LNCaP clone FGC (cell line): ENCODE measurements at regions not wholly inside any gene's neighbourhood (a gene's known extent, or its start where the extent isn't known, plus 50 kb on each side); places are given as distances from the start of the nearest gene placed in this dataset.

Experiments
- DNase-seq: peaks from one replicate; pipeline ENCODE4 v3.0.0-alpha.2; 2011; ENCODE audit warnings: low read depth
- H3K4me3 ChIP-seq: 2 replicates; pipeline ENCODE4 v1.5.1; 2011; ENCODE audit warnings: mild to moderate bottlenecking, low read depth, low read length, control low read depth
- TF ChIP-seq, protein P1 (sequence below): IDR thresholded peaks from 2 replicates; pipeline ENCODE4 v1.5.1; 2012; ENCODE audit warnings: mild to moderate bottlenecking; ENCODE audit not compliant: control insufficient read depth, insufficient read depth; ENCODE audit errors: extremely low read depth

DNA sequence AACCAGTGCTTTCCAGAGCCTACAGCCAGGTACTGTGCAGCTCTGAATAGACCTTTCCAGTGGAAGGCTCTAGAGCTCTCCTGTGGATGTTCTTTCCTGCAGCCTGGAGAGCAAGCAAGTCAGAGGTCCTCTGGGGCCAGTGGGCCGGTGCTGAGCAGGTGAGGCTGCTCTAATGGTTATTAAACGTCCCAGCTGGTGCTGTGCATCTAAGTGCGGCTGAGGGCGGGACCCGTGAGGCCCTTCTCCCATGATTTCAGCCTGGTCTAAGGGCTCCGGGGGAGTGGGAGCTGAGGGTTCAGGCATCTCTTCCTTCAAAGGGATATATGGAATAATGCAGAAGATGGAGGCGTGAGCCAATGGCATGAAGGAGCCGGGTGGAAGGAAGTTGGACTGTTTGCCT is 83.7 kb upstream of the SDK2 start:
- TF ChIP-seq, protein P1, sequence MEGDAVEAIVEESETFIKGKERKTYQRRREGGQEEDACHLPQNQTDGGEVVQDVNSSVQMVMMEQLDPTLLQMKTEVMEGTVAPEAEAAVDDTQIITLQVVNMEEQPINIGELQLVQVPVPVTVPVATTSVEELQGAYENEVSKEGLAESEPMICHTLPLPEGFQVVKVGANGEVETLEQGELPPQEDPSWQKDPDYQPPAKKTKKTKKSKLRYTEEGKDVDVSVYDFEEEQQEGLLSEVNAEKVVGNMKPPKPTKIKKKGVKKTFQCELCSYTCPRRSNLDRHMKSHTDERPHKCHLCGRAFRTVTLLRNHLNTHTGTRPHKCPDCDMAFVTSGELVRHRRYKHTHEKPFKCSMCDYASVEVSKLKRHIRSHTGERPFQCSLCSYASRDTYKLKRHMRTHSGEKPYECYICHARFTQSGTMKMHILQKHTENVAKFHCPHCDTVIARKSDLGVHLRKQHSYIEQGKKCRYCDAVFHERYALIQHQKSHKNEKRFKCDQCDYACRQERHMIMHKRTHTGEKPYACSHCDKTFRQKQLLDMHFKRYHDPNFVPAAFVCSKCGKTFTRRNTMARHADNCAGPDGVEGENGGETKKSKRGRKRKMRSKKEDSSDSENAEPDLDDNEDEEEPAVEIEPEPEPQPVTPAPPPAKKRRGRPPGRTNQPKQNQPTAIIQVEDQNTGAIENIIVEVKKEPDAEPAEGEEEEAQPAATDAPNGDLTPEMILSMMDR, result no peak
- DNase-seq, result no peak
- H3K4me3 ChIP-seq, result no peak overlapping the region

DNA sequence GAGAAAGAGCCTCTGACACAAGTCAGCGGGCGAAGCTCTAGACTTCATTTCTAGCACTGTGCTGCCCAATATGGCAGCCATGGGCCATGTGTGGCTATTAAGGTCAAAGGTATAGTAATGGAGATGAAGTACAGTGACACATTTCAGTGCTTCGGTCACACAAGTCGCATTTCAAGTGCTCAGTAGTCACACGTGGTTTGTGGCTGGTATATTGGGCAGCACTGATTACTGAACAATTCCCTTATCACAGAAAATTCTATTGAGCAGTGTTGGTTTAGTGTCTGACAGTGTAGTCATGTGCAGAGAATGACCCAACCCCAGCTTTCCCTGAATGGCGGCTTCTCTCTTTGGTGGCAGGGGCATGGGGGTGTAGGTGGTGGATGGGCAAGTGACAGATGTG is 84.9 kb upstream of the SDK2 start:
- no peak overlapping the region for H3K4me3 ChIP-seq
- TF ChIP-seq, protein P1, result no peak
- DNase-seq, result no peak

DNA sequence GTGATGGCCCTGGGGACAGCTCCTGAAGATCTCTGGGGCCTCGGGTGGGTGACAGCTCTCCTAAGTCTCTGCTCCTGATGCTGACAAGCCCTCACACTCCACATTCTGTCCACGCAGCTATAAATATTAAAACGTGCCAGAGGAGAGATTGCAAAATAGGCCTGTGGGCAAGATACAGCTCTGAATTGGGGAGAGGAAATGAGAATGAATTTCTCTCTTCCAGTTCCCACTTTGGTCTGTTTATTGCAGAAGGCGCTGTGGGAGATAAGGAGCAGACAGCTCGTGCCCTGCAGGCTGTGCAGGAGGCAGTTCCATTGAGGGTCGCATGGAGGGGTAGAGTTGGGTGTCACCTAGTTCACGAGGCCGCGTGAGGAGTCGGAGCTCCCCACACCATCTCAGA is 87.5 kb upstream of the SDK2 start:
- TF ChIP-seq, protein P1, result no peak
- no peak overlapping the region for H3K4me3 ChIP-seq
- no peak for DNase-seq

DNA sequence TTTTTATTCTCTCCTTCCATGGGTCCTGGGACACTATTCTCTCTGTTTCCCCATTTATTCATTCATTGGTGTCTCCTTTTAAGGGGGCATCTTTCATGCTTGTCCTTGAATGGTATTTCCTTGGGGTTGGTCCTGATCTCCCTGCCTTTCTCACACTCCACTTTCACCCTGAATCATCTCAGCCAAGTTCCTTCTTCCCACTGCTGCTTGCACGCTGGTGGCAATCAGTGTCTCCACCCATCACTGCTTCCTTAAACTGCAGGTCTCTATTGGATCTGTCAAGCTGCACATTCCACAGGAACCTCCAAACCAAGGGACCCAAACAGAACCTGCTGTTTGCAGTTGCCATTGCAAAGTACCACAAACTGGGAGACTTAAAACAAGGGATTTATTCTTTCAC is 89.3 kb upstream of the SDK2 start:
- no peak for DNase-seq
- TF ChIP-seq, protein P1, result no peak
- no peak overlapping the region for H3K4me3 ChIP-seq

DNA sequence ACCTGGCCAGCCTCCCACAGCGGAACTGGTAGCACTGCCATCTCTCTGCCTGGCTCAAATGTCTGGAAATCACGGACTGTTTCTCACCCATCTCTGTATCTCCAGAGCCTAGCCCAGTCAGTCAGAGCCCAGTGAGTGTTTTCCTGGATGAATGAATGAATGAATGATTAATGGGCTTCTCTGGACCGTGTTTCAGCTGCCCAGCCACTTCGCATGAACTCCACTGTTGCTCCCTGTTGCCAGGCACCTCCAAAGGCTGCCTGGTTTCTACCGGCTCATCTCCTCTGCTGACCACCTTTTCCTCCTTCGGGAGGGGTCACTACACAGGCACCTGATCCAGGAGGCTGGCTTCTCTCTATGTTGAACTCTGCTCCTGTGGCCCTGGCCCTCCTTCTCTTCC is 91.0 kb upstream of the SDK2 start:
- TF ChIP-seq, protein P1, result no peak
- H3K4me3 ChIP-seq, result no peak overlapping the region
- DNase-seq, result no peak

DNA sequence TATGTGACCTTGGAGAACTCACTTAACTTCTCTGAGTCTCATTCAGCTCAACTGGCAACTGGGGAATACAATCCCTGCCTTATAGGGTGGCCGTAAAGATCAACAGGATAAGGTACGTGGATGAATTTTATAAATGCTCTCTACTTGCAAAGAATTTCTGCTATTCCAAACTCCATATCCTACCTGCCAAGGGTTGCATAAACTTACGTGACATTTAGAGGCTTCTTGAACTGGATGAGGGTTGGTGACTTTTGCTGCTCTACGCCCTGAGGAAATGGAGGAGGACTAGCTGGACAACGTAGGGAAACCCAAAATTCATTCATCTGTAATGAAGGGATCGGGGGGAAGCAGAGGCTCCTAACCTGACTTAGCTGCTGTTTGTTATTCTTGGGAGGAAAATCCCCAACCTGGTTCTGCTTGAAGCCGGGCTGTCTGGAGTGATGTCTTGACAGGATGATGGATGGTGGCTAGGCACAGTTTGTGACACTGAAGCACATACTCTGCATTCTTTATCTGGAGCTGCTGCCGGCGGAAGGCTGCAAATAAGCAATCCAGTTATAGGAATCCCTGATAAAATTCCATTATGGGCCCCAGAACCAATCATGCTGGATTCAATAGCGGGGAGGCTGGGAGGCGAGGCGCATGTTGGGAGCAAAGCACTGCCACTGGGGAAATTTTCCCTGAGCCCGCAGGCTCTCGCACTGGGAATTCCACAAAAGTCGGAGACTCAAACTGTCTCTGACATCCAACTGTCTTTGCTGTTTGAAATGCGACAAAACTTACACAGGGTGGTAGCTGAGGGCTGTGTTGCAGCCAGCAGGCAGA is 94.7 kb upstream of the SDK2 start:
- H3K4me3 ChIP-seq, result no peak overlapping the region
- TF ChIP-seq, protein P1, result no peak
- no peak for DNase-seq

DNA sequence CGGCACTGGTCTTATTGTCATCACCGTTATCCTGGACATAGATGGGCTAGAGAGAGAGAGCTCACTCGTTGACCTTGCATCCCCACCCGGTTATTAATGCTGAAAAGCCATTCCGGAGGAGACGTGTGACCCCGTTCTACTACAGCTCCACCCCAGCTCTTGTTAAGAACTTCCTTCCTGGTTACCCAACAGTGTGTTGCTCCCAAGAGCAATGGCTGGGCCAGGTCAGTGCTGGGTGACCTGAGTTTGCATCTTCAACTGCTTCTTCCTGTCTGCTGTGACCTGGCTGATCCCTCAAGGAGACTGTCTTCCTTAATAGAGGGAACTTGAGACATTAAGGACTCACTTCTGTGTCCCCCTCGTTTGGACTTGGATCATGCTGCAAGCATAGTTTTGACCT is 96.1 kb upstream of the SDK2 start:
- no peak overlapping the region for H3K4me3 ChIP-seq
- DNase-seq, result no peak
- TF ChIP-seq, protein P1, result no peak
